ENCODE measurements at regions not wholly inside any gene's neighbourhood (a gene's known extent, or its start where the extent isn't known, plus 50 kb on each side); places are given as distances from the start of the nearest gene placed in this dataset.
A peak's percentile ranks its signal among the peaks of the same experiment; 100 is the strongest.

DNA sequence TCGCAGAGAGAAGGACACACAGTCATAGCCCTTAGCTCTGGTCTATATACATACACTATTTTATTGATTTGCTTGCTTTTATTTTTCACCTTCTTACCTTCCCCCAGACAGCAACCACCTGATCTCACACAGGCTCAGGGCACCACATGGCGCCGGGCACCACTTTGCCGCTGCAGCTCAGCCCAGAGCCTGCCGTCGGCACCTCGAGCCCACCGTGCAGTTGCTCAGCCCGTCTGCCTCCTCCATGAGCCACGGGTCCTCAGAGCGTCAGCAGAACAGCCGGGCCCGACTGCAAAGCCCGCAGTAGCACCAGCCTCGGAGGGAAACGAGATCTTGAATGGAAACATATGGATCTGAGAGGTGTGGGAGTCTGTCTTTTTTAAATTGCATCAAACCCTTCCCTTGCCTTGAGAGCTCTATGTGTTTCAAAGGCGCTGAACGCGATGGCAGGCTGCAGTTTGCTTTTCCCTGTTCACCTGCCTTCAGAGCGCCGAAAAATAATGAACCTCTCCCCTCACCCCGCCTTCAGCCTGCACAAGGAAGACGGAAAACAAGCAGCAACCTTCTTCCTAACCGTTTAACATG is 505.4 kb downstream of the MN1 start:
- TF ChIP-seq, protein P1, sequence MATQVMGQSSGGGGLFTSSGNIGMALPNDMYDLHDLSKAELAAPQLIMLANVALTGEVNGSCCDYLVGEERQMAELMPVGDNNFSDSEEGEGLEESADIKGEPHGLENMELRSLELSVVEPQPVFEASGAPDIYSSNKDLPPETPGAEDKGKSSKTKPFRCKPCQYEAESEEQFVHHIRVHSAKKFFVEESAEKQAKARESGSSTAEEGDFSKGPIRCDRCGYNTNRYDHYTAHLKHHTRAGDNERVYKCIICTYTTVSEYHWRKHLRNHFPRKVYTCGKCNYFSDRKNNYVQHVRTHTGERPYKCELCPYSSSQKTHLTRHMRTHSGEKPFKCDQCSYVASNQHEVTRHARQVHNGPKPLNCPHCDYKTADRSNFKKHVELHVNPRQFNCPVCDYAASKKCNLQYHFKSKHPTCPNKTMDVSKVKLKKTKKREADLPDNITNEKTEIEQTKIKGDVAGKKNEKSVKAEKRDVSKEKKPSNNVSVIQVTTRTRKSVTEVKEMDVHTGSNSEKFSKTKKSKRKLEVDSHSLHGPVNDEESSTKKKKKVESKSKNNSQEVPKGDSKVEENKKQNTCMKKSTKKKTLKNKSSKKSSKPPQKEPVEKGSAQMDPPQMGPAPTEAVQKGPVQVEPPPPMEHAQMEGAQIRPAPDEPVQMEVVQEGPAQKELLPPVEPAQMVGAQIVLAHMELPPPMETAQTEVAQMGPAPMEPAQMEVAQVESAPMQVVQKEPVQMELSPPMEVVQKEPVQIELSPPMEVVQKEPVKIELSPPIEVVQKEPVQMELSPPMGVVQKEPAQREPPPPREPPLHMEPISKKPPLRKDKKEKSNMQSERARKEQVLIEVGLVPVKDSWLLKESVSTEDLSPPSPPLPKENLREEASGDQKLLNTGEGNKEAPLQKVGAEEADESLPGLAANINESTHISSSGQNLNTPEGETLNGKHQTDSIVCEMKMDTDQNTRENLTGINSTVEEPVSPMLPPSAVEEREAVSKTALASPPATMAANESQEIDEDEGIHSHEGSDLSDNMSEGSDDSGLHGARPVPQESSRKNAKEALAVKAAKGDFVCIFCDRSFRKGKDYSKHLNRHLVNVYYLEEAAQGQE (IDR thresholded peaks at IDR 0.05; ENCODE audit: insufficient read depth in 1 of 2, low read depth in 2 of 2, low read length in 2 of 2) = no peak
- no peak for TF ChIP-seq FOXP2 (optimal IDR thresholded peaks at IDR 0.05; ENCODE audit: borderline replicate concordance, extremely low read depth, extremely low read length, insufficient read depth)
- TF ChIP-seq TAF1 (IDR thresholded peaks at IDR 0.05; ENCODE audit: borderline replicate concordance, insufficient read depth, low read length) = no peak
- TF ChIP-seq POLR2AphosphoS5 (IDR thresholded peaks at IDR 0.05; ENCODE audit: low read depth, low read length) = no peak

DNA sequence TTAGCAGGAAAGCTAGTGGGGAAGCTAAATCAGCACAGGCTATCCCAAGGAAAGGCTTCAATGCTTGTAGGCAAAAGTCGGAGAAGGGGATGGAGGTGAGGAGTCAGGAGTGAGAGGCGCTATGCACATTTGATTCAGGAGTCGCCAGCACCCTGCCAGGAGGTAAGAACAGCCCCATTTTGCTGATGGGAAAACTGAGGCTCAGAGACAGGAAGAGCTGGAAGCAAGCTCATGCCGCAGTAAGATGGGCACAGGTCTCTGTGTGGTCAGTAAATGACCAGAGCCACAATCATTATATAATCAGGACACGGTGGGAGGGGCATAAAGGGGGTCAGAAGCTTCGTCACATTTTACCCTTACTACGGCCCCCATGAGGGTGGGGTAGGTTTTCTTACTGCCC is 504.4 kb downstream of the MN1 start:
- TF ChIP-seq SIN3A (IDR thresholded peaks at IDR 0.05; ENCODE audit: borderline replicate concordance, insufficient read depth, low read length) (no peak), FOXP2 (optimal IDR thresholded peaks at IDR 0.05; ENCODE audit: borderline replicate concordance, extremely low read depth, extremely low read length, insufficient read depth) (no peak), POLR2AphosphoS5 (IDR thresholded peaks at IDR 0.05; ENCODE audit: low read depth, low read length) (no peak), TAF1 (IDR thresholded peaks at IDR 0.05; ENCODE audit: borderline replicate concordance, insufficient read depth, low read length) (no peak)
- TF ChIP-seq, protein P1 (IDR thresholded peaks at IDR 0.05; ENCODE audit: insufficient read depth in 1 of 2, low read depth in 2 of 2, low read length in 2 of 2) = no peak

DNA sequence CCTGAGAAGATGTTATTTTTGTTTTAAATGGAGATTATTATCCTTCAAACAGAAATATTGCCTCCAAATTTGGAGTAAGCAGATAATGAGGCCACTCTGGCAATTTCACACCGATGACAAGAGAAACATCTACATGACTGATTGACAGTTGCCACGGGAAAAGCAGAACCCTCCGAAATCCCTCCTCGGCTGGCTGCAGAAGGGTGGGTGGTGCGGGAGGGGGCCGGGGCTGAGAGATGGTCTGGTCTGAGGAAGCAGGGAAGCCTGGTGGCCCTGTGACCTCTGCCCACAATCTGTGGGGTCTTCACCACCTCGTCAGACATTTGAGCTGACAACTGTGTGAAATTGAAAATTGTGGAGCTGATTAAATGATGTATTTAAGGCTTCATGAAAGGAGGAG is 503.2 kb downstream of the MN1 start:
- TF ChIP-seq SIN3A (IDR thresholded peaks at IDR 0.05; ENCODE audit: borderline replicate concordance, insufficient read depth, low read length) (no peak), TAF1 (IDR thresholded peaks at IDR 0.05; ENCODE audit: borderline replicate concordance, insufficient read depth, low read length) (no peak), POLR2AphosphoS5 (IDR thresholded peaks at IDR 0.05; ENCODE audit: low read depth, low read length) (no peak), FOXP2 (optimal IDR thresholded peaks at IDR 0.05; ENCODE audit: borderline replicate concordance, extremely low read depth, extremely low read length, insufficient read depth) (no peak)
- TF ChIP-seq, protein P1 (IDR thresholded peaks at IDR 0.05; ENCODE audit: insufficient read depth in 1 of 2, low read depth in 2 of 2, low read length in 2 of 2) = no peak

DNA sequence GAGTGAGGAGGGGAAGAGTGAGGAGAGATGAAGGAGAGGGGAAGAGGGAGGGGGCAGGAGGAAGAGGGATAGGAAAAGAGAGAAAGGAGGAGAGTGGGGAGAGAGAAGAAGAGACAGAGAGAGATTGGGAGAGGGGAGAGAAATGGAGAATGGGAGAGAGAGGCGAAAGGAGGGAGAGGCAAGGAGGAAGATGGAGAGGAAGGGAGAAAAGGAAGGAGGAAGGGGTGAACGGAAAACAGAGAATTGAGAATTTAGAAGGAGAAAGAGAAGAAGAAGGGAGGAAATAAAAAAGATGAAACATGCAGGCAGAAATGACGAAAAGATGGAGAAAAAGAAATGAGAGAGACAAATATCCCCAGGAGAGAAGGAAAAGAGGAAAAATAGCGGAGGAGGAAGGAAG is 502.8 kb downstream of the MN1 start:
- TF ChIP-seq FOXP2 (optimal IDR thresholded peaks at IDR 0.05; ENCODE audit: borderline replicate concordance, extremely low read depth, extremely low read length, insufficient read depth) = no peak
- TF ChIP-seq SIN3A (IDR thresholded peaks at IDR 0.05; ENCODE audit: borderline replicate concordance, insufficient read depth, low read length) = no peak

DNA sequence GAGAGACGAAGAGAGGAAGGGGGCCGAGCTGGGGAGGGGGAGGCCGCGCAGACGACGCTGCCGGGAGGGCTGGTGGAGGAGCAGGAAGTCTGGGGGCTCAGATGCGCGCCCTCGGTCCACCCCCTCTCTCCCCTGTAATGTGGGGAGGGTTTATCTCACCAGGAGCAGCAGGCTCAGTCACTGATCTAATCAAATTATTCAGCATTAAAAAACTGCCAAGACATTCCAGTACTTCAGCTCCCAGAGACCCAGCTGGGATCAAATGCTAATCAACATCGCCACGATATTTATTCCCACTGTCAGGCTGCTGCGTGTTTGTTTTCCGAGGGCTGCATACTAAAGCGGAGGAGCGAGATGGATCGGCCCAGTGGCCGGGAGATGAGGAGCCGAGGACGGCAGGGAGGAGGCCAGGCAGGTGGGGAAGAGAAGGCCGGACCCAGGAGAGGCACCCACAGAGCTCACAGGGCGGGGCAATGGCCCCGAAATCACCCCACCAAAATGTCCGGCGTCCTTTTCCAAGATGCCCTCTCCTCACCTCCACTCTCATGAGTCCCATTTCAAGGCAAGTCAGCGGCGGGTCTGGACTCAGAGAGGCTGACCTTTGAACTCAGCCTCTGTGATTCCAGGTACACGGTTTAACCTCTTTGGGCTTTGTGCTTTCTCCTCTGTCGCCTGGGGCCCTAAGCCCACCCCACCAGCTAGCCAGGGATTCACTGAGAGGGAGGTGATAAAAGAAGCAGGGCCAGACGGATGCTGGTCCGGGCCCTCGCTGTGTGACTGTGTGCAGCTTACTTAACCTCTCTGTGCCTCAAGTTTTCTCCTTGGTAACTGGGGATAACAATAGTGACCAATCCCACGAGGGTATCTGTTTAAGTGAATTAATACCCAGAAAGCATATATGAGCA is 502.1 kb downstream of the MN1 start:
- TF ChIP-seq FOXP2 (optimal IDR thresholded peaks at IDR 0.05; ENCODE audit: borderline replicate concordance, extremely low read depth, extremely low read length, insufficient read depth) = peak; percentile 32
- TF ChIP-seq SIN3A (IDR thresholded peaks at IDR 0.05; ENCODE audit: borderline replicate concordance, insufficient read depth, low read length) = no peak
- no peak for TF ChIP-seq POLR2AphosphoS5 (IDR thresholded peaks at IDR 0.05; ENCODE audit: low read depth, low read length)

All from PFSK-1 (cell line).